ENCODE measurements at regions not wholly inside any gene's neighbourhood (a gene's known extent, or its start where the extent isn't known, plus 50 kb on each side); places are given as distances from the start of the nearest gene placed in this dataset.
A peak's percentile ranks its signal among the peaks of the same experiment; 100 is the strongest.
"Not testable (repeated sequence)": the region's sequence is repeated elsewhere in the genome, so short reads cannot be mapped to it uniquely, and the experiment has no call there.

- no peaks in the 10 kb centered on the region for H3K27me3 ChIP-seq (ENCODE audit: control insufficient read depth in 5 of 5, insufficient read depth in 4 of 5, low read length in 5 of 5)
- H3K4me1 ChIP-seq (ENCODE audit: control insufficient read depth in 5 of 5, insufficient read depth in 5 of 5, low read length in 5 of 5), result peaks cover 0 to 10% (median 0%) of the 10 kb centered on the region in 5 donors
- no peaks in the 10 kb centered on the region for H3K36me3 ChIP-seq (ENCODE audit: control insufficient read depth in 5 of 5, insufficient read depth in 5 of 5, low read length in 5 of 5)
- no peak overlapping the region for H3K9ac ChIP-seq (ENCODE audit: low read length in 5 of 5)
- H3K27ac ChIP-seq (ENCODE audit: low read depth, low read length), result no peak overlapping the region
- peaks cover 0 to 3% (median 0%) of the 10 kb centered on the region in 5 donors for H3K9me3 ChIP-seq (ENCODE audit: control insufficient read depth in 5 of 5, low read length in 5 of 5)
- H3K4me3 ChIP-seq (ENCODE audit: low read depth in 1 of 5, low read length in 5 of 5), result no peak overlapping the region
These were observed 100.2 kb upstream of the C1QTNF7 start for GRCh38 chr4:15327311-15328298.

GRCh38 chr4:15331930-15332329 is 95.9 kb upstream of the C1QTNF7 start:
- H3K36me3 ChIP-seq (ENCODE audit: control insufficient read depth in 5 of 5, insufficient read depth in 5 of 5, low read length in 5 of 5), result no peaks in the 10 kb centered on the region
- H3K9ac ChIP-seq (ENCODE audit: low read length in 5 of 5), result no peak overlapping the region
- peaks cover 0 to 10% (median 0%) of the 10 kb centered on the region in 5 donors for H3K4me1 ChIP-seq (ENCODE audit: control insufficient read depth in 5 of 5, insufficient read depth in 5 of 5, low read length in 5 of 5)
- H3K9me3 ChIP-seq (ENCODE audit: control insufficient read depth in 5 of 5, low read length in 5 of 5), result no peaks in the 10 kb centered on the region
- no peak overlapping the region for H3K27ac ChIP-seq (ENCODE audit: low read depth, low read length)
- H3K27me3 ChIP-seq (ENCODE audit: control insufficient read depth in 5 of 5, insufficient read depth in 4 of 5, low read length in 5 of 5), result no peaks in the 10 kb centered on the region
- no peak overlapping the region for H3K4me3 ChIP-seq (ENCODE audit: low read depth in 1 of 5, low read length in 5 of 5)

GRCh38 chr4:15332377-15332776 is 95.5 kb upstream of the C1QTNF7 start:
- Histone ChIP-seq H3K9ac (ENCODE audit: low read length in 5 of 5) (no peak overlapping the region), H3K4me1 (ENCODE audit: control insufficient read depth in 5 of 5, insufficient read depth in 5 of 5, low read length in 5 of 5) (peaks cover 0 to 10% (median 0%) of the 10 kb centered on the region in 5 donors), H3K36me3 (ENCODE audit: control insufficient read depth in 5 of 5, insufficient read depth in 5 of 5, low read length in 5 of 5) (no peaks in the 10 kb centered on the region), H3K4me3 (ENCODE audit: low read depth in 1 of 5, low read length in 5 of 5) (no peak overlapping the region), H3K9me3 (ENCODE audit: control insufficient read depth in 5 of 5, low read length in 5 of 5) (no peaks in the 10 kb centered on the region), H3K27me3 (ENCODE audit: control insufficient read depth in 5 of 5, insufficient read depth in 4 of 5, low read length in 5 of 5) (no peaks in the 10 kb centered on the region), H3K27ac (ENCODE audit: low read depth, low read length) (no peak overlapping the region)

GRCh38 chr4:15333692-15334633 is 93.9 kb upstream of the C1QTNF7 start:
- H3K4me1 ChIP-seq (ENCODE audit: control insufficient read depth in 5 of 5, insufficient read depth in 5 of 5, low read length in 5 of 5), result peaks cover 0 to 10% (median 0%) of the 10 kb centered on the region in 5 donors
- no peaks in the 10 kb centered on the region for H3K9me3 ChIP-seq (ENCODE audit: control insufficient read depth in 5 of 5, low read length in 5 of 5)
- no peaks in the 10 kb centered on the region for H3K27me3 ChIP-seq (ENCODE audit: control insufficient read depth in 5 of 5, insufficient read depth in 4 of 5, low read length in 5 of 5)
- no peak overlapping the region for H3K4me3 ChIP-seq (ENCODE audit: low read depth in 1 of 5, low read length in 5 of 5)
- no peak overlapping the region for H3K27ac ChIP-seq (ENCODE audit: low read depth, low read length)
- H3K9ac ChIP-seq (ENCODE audit: low read length in 5 of 5), result no peak overlapping the region
- no peaks in the 10 kb centered on the region for H3K36me3 ChIP-seq (ENCODE audit: control insufficient read depth in 5 of 5, insufficient read depth in 5 of 5, low read length in 5 of 5)

GRCh38 chr4:15336410-15337167 is 91.2 kb upstream of the C1QTNF7 start:
- Histone ChIP-seq H3K4me3 (ENCODE audit: low read depth in 1 of 5, low read length in 5 of 5) (no peak overlapping the region), H3K9me3 (ENCODE audit: control insufficient read depth in 5 of 5, low read length in 5 of 5) (no peaks in the 10 kb centered on the region), H3K27ac (ENCODE audit: low read depth, low read length) (no peak overlapping the region), H3K27me3 (ENCODE audit: control insufficient read depth in 5 of 5, insufficient read depth in 4 of 5, low read length in 5 of 5) (no peaks in the 10 kb centered on the region), H3K4me1 (ENCODE audit: control insufficient read depth in 5 of 5, insufficient read depth in 5 of 5, low read length in 5 of 5) (peaks cover 0 to 17% (median 4%) of the 10 kb centered on the region in 5 donors), H3K9ac (ENCODE audit: low read length in 5 of 5) (no peak overlapping the region), H3K36me3 (ENCODE audit: control insufficient read depth in 5 of 5, insufficient read depth in 5 of 5, low read length in 5 of 5) (no peaks in the 10 kb centered on the region)

- H3K9me3 ChIP-seq (ENCODE audit: control insufficient read depth in 5 of 5, low read length in 5 of 5); H3K9ac ChIP-seq (ENCODE audit: low read length in 5 of 5); H3K36me3 ChIP-seq (ENCODE audit: control insufficient read depth in 5 of 5, insufficient read depth in 5 of 5, low read length in 5 of 5); H3K4me3 ChIP-seq (ENCODE audit: low read depth in 1 of 5, low read length in 5 of 5); H3K27ac ChIP-seq (ENCODE audit: low read depth, low read length); H3K27me3 ChIP-seq (ENCODE audit: control insufficient read depth in 5 of 5, insufficient read depth in 4 of 5, low read length in 5 of 5): not testable (repeated sequence)
- H3K4me1 ChIP-seq (ENCODE audit: control insufficient read depth in 5 of 5, insufficient read depth in 5 of 5, low read length in 5 of 5), result peaks cover 0 to 18% (median 7%) of the 10 kb centered on the region in 5 donors
These were observed 90.6 kb upstream of the C1QTNF7 start for GRCh38 chr4:15337168-15337657.

GRCh38 chr4:15339737-15340136 is 88.1 kb upstream of the C1QTNF7 start:
- Histone ChIP-seq H3K27me3 (ENCODE audit: control insufficient read depth in 5 of 5, insufficient read depth in 4 of 5, low read length in 5 of 5) (no peaks in the 10 kb centered on the region), H3K36me3 (ENCODE audit: control insufficient read depth in 5 of 5, insufficient read depth in 5 of 5, low read length in 5 of 5) (no peaks in the 10 kb centered on the region), H3K27ac (ENCODE audit: low read depth, low read length) (no peak overlapping the region), H3K9ac (ENCODE audit: low read length in 5 of 5) (no peak overlapping the region), H3K4me1 (ENCODE audit: control insufficient read depth in 5 of 5, insufficient read depth in 5 of 5, low read length in 5 of 5) (peaks cover 0 to 29% (median 7%) of the 10 kb centered on the region in 5 donors), H3K4me3 (ENCODE audit: low read depth in 1 of 5, low read length in 5 of 5) (peak overlapping the region in 4 of 5 donors; percentile 31 to 40 (median 35)), H3K9me3 (ENCODE audit: control insufficient read depth in 5 of 5, low read length in 5 of 5) (no peaks in the 10 kb centered on the region)

- H3K27ac ChIP-seq (ENCODE audit: low read depth, low read length), result no peak overlapping the region
- H3K4me1 ChIP-seq (ENCODE audit: control insufficient read depth in 5 of 5, insufficient read depth in 5 of 5, low read length in 5 of 5), result peaks cover 0 to 30% (median 7%) of the 10 kb centered on the region in 5 donors
These were observed 87.5 kb upstream of the C1QTNF7 start for GRCh38 chr4:15340332-15340731.

More at GRCh38 chr4:15340332-15340731, 87.5 kb upstream of the C1QTNF7 start:
- H3K36me3 ChIP-seq (ENCODE audit: control insufficient read depth in 5 of 5, insufficient read depth in 5 of 5, low read length in 5 of 5), result no peaks in the 10 kb centered on the region
- no peaks in the 10 kb centered on the region for H3K9me3 ChIP-seq (ENCODE audit: control insufficient read depth in 5 of 5, low read length in 5 of 5)
- no peak overlapping the region for H3K9ac ChIP-seq (ENCODE audit: low read length in 5 of 5)
- H3K4me3 ChIP-seq (ENCODE audit: low read depth in 1 of 5, low read length in 5 of 5), result peak overlapping the region in 4 of 5 donors; percentile 31 to 60 (median 42)
- no peaks in the 10 kb centered on the region for H3K27me3 ChIP-seq (ENCODE audit: control insufficient read depth in 5 of 5, insufficient read depth in 4 of 5, low read length in 5 of 5)
